Activated T-helper 2 cell treated with anti-CD3 and anti-CD28 coated beads, Interferon-gamma antibody, Interleukin-2, Interleukin-4, amounts not matched to agents 10 μg/mL and 5 μg/mL and 100 μg/mL, durations not matched to agents 14 hours and 24 hours and 36 hours (primary cell): ENCODE measurements at regions not wholly inside any gene's neighbourhood (a gene's known extent, or its start where the extent isn't known, plus 50 kb on each side); places are given as distances from the start of the nearest gene placed in this dataset.

ENCODE experiments used
- DNase-seq: peaks from one replicate; pipeline ENCODE4 v3.0.0; 2021; ENCODE audit warnings: low spot score
- H3K27ac Mint-ChIP-seq: one replicate; pipeline ENCODE4 v1.8.0; 2021; ENCODE audit warnings: mixed read lengths
- H3K27me3 Mint-ChIP-seq: one replicate; pipeline ENCODE4 v1.8.0; 2021; ENCODE audit warnings: low read depth, mixed read lengths
- H3K36me3 Mint-ChIP-seq: one replicate; pipeline ENCODE4 v1.8.0; 2021; ENCODE audit warnings: low read depth, mixed read lengths
- H3K4me1 Mint-ChIP-seq: one replicate; pipeline ENCODE4 v1.8.0; 2021; ENCODE audit warnings: low read depth, mixed read lengths
- H3K4me3 Mint-ChIP-seq: one replicate; pipeline ENCODE4 v1.8.0; 2021; ENCODE audit warnings: low read depth, mild to moderate bottlenecking, moderate library complexity, mixed read lengths
- H3K9me3 Mint-ChIP-seq: one replicate; pipeline ENCODE4 v1.8.0; 2021; ENCODE audit warnings: mixed read lengths
- intact Hi-C: fragments of 100-400 bp; cut with micrococcal nuclease; formaldehyde crosslinking; loops from one replicate; pipeline ENCODE4 v1.15.1; 2023

DNA sequence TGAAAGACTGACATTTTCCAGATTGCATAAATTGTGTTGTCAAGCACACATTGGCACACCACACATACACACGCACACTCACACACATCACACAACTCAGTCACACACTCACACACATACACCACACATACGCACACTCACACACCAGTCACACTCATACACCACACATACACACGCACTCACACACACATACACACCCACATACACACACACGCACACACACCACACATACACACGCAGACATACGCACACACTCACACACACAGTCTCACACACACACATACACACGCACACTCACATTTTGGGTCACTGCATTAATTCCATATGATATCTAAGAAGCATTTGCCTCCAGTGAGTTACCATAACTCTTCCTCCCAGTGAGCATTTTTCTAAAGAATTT, 578.3 kb upstream of the FRG1 start:
- Mint-ChIP-seq H3K27me3 (no peaks in the 10 kb centered on the region), H3K36me3 (no peaks in the 10 kb centered on the region), H3K27ac (no peak overlapping the region), H3K4me3 (no peak overlapping the region), H3K4me1 (no peaks in the 10 kb centered on the region), H3K9me3 (peaks cover 12% of the 10 kb centered on the region)
- intact Hi-C loops, result no loop called here
- DNase-seq, result no peak

DNA sequence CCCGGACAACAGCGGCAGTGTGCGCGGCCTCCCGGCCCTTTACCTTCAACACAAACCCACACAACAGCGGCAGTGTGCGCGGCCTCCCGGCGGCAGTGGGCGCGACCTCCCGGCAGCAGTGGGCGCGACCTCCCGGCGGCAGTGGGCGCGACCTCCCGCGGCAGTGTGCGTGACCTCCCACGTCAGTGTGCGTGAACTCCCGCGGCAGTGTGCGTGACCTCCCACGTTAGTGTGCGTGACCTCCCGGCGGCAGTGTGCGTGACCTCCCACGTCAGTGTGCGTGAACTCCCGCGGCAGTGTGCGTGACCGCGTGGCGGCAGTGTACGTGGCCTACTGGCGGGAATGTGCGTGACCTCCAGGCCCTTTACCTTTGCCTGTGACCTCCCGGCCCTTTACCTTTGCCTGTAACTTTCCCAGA, 576.6 kb upstream of the FRG1 start:
- intact Hi-C loops, result no loop called here
- no peak overlapping the region for H3K4me3 Mint-ChIP-seq
- H3K9me3 Mint-ChIP-seq, result peaks cover 17% of the 10 kb centered on the region
- no peaks in the 10 kb centered on the region for H3K36me3 Mint-ChIP-seq
- H3K27ac Mint-ChIP-seq, result no peak overlapping the region
- no peaks in the 10 kb centered on the region for H3K4me1 Mint-ChIP-seq
- H3K27me3 Mint-ChIP-seq, result no peaks in the 10 kb centered on the region
- DNase-seq, result no peak

- Mint-ChIP-seq H3K36me3 (no peaks in the 10 kb centered on the region), H3K4me3 (no peak overlapping the region), H3K27me3 (no peaks in the 10 kb centered on the region), H3K27ac (no peak overlapping the region), H3K4me1 (no peaks in the 10 kb centered on the region), H3K9me3 (peaks cover 17% of the 10 kb centered on the region)
- no peak for DNase-seq
- intact Hi-C loops, result no loop called here
These were observed 575.2 kb upstream of the FRG1 start for GRCh38 chr4:189365451-189365850.

- Mint-ChIP-seq H3K9me3 (peaks cover 12% of the 10 kb centered on the region), H3K36me3 (no peaks in the 10 kb centered on the region), H3K27ac (no peak overlapping the region), H3K4me3 (no peak overlapping the region), H3K27me3 (no peaks in the 10 kb centered on the region), H3K4me1 (no peaks in the 10 kb centered on the region)
- no peak for DNase-seq
- intact Hi-C loops, result no loop called here
These were observed 572.8 kb upstream of the FRG1 start for GRCh38 chr4:189367832-189368231.

- intact Hi-C loops, result no loop called here
- Mint-ChIP-seq H3K4me1 (no peaks in the 10 kb centered on the region), H3K27ac (no peak overlapping the region), H3K9me3 (peaks cover 30% of the 10 kb centered on the region), H3K27me3 (no peaks in the 10 kb centered on the region), H3K4me3 (no peak overlapping the region), H3K36me3 (no peaks in the 10 kb centered on the region)
- no peak for DNase-seq
These were observed 566.5 kb upstream of the FRG1 start for GRCh38 chr4:189374176-189374575.

DNA sequence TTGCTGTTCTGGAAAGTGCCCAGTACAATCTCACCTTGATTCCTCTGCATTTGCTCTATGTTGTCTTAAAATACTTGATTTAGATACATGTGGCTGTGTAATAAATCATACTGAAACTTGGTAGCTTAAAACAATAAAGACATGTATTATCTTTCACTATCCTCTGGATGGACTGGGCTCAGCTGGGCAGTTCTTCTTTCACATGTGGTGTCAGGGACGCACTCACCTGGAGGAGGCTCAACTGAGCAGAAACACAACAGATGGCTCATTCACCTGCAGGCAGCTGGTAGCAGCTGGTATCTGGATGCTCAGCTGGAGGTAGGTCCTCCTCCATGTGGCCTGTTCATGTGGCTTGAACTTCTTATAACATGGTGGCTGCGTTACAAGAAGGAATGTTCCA, 563.8 kb upstream of the FRG1 start:
- intact Hi-C loops, result no loop called here
- Mint-ChIP-seq H3K27me3 (no peaks in the 10 kb centered on the region), H3K27ac (no peak overlapping the region), H3K4me1 (no peaks in the 10 kb centered on the region), H3K4me3 (no peak overlapping the region), H3K9me3 (peaks cover 30% of the 10 kb centered on the region), H3K36me3 (no peaks in the 10 kb centered on the region)
- DNase-seq, result no peak

DNA sequence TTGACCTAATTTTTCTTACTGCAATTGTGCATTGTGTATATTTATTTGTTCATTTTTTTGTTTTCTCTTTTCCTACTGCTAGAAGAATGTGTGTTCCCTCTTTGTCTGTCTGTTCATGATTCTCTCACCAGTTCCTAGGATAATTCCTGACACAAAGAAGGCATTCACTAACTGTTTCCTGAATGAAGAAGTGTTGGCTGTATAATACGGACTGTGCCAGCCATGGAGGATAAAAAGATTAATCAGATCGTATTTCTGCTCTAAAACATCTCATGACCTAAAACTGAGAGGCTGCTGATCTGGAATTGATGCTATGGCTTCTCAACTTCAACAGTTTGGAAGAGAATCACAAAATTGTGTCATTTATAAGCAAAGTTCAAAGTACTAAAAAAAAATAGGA, 563.1 kb upstream of the FRG1 start:
- no peaks in the 10 kb centered on the region for H3K27me3 Mint-ChIP-seq
- no peak for DNase-seq
- no peaks in the 10 kb centered on the region for H3K4me1 Mint-ChIP-seq
- H3K9me3 Mint-ChIP-seq, result peaks cover 30% of the 10 kb centered on the region
- H3K36me3 Mint-ChIP-seq, result no peaks in the 10 kb centered on the region
- no peak overlapping the region for H3K4me3 Mint-ChIP-seq
- intact Hi-C loops, result no loop called here
- no peak overlapping the region for H3K27ac Mint-ChIP-seq

DNA sequence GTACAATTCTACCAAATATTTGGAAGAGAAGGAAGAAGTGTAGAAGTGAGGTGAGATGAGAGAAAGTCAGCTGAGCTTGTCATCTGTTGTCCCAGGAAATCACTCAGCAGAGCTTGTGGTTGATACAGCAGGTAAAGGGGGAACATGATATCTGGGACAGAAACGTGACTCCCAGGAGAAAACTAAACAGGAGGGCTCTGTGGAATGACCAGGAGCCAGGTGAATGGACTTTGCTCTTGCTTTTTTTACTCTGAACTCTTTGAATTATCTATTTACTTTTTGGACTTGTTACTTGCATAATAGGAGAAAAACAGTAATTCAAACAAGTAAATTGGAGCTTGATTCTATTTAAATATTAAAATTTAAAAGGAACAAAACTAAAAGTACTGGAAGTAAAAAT, 555.6 kb upstream of the FRG1 start:
- H3K27me3 Mint-ChIP-seq, result no peaks in the 10 kb centered on the region
- no peak overlapping the region for H3K27ac Mint-ChIP-seq
- peaks cover 1% of the 10 kb centered on the region for H3K9me3 Mint-ChIP-seq
- no peaks in the 10 kb centered on the region for H3K36me3 Mint-ChIP-seq
- DNase-seq, result no peak
- no peaks in the 10 kb centered on the region for H3K4me1 Mint-ChIP-seq
- no peak overlapping the region for H3K4me3 Mint-ChIP-seq
- intact Hi-C loops, result no loop called here

- H3K9me3 Mint-ChIP-seq, result peaks cover 3% of the 10 kb centered on the region
- H3K4me1 Mint-ChIP-seq, result no peaks in the 10 kb centered on the region
- no peaks in the 10 kb centered on the region for H3K27me3 Mint-ChIP-seq
- DNase-seq, result no peak
- no peaks in the 10 kb centered on the region for H3K36me3 Mint-ChIP-seq
- intact Hi-C loops, result no loop called here
- no peak overlapping the region for H3K27ac Mint-ChIP-seq
- H3K4me3 Mint-ChIP-seq, result no peak overlapping the region
These were observed 555.1 kb upstream of the FRG1 start for GRCh38 chr4:189385579-189385978.

DNA sequence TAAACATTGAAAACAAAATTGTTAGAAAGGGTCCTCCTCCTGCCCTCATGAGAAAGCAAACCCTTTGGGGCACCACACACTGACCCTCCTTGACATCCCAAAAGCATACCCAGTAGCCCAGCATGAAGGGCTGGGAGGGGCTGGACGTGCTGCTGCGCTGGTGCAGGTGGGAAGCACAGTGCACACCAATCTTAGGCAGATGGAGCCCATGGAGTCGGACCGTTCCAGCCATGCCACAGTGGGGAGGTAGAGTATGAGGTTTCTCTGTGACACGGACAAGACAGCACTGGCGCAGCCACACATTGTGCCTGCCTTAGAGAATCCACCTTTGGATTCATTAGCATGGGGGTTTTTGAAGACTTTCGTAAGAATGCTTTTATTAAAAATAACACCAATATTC, 544.2 kb upstream of the FRG1 start:
- intact Hi-C loops, result no loop called here
- no peaks in the 10 kb centered on the region for H3K4me1 Mint-ChIP-seq
- H3K27ac Mint-ChIP-seq, result no peak overlapping the region
- no peaks in the 10 kb centered on the region for H3K27me3 Mint-ChIP-seq
- no peak overlapping the region for H3K4me3 Mint-ChIP-seq
- peaks cover 18% of the 10 kb centered on the region for H3K9me3 Mint-ChIP-seq
- no peaks in the 10 kb centered on the region for H3K36me3 Mint-ChIP-seq
- DNase-seq, result no peak

DNA sequence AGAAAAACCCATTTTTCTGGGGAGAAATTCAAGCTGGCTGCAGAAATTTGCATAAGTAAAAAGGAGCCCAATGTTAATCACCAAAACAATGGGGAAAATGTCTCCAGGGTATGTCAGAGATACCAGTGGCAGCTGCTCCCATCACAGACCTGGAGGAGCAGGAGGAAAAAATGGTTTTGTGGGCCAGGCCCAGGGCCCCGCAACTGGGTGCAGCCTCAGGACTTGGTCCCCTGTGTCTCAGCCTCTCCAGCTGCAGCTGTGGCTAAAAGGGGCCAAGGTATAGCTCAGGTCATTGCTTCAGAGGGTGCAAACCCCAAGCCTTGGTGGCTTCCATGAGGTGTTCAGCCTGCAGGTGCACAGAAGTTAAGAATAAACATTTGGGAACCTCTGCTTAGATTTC, 536.4 kb upstream of the FRG1 start:
- no peak for DNase-seq
- Mint-ChIP-seq H3K9me3 (peaks cover 9% of the 10 kb centered on the region), H3K27me3 (no peaks in the 10 kb centered on the region), H3K27ac (no peak overlapping the region), H3K4me3 (no peak overlapping the region), H3K36me3 (no peaks in the 10 kb centered on the region), H3K4me1 (no peaks in the 10 kb centered on the region)
- intact Hi-C loops, result no loop called here

DNA sequence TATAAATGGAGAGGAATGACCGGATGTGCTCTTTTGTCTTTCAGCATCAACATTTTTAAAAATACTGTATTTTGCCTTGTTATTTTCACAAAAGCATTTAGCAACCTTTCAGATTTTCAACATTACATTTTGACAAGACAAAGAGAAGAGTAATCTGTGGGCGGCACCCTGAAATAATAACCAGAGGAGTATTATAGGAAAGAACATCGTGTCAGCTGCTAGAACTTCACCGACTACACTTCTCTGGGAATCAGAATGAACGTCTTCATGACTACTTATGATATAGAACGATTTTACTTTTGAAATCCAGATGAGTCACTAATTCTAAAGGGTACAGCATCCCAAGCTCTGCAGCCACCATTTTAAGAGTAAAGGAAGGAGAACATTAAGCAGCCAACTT, 531.5 kb upstream of the FRG1 start:
- Mint-ChIP-seq H3K4me3 (no peak overlapping the region), H3K27me3 (no peaks in the 10 kb centered on the region), H3K4me1 (no peaks in the 10 kb centered on the region), H3K9me3 (peaks cover 18% of the 10 kb centered on the region), H3K27ac (no peak overlapping the region), H3K36me3 (no peaks in the 10 kb centered on the region)
- intact Hi-C loops, result no loop called here
- no peak for DNase-seq

GRCh38 chr4:189414021-189414420, 526.7 kb upstream of the FRG1 start:
- Mint-ChIP-seq H3K9me3 (peaks cover 9% of the 10 kb centered on the region), H3K27ac (no peak overlapping the region), H3K4me1 (no peaks in the 10 kb centered on the region), H3K27me3 (no peaks in the 10 kb centered on the region), H3K36me3 (no peaks in the 10 kb centered on the region), H3K4me3 (no peak overlapping the region)
- intact Hi-C loops, result no loop called here
- DNase-seq, result no peak

GRCh38 chr4:189420572-189420971, 520.1 kb upstream of the FRG1 start:
- no peak for DNase-seq
- H3K27me3 Mint-ChIP-seq, result no peaks in the 10 kb centered on the region
- H3K27ac Mint-ChIP-seq, result no peak overlapping the region
- no peaks in the 10 kb centered on the region for H3K36me3 Mint-ChIP-seq
- H3K9me3 Mint-ChIP-seq, result no peaks in the 10 kb centered on the region
- H3K4me3 Mint-ChIP-seq, result no peak overlapping the region
- H3K4me1 Mint-ChIP-seq, result no peaks in the 10 kb centered on the region
- intact Hi-C loops, result no loop called here
